Tibial nerve (tissue), 4 donors: ENCODE measurements at regions not wholly inside any gene's neighbourhood (a gene's known extent, or its start where the extent isn't known, plus 50 kb on each side); places are given as distances from the start of the nearest gene placed in this dataset.
"Not testable (repeated sequence)": the region's sequence is repeated elsewhere in the genome, so short reads cannot be mapped to it uniquely, and the experiment has no call there.

Source experiments
- DNase-seq, 2 donors: peaks; one replicate each; pipeline ENCODE4 v3.0.0-alpha.2; 2019; ENCODE audit warnings: low spot score in 2 of 2
- H3K27ac ChIP-seq, 4 donors: fragments of 200-600 bp; sonication (generic) in 3 of 4; one replicate each; pipeline ENCODE4 v1.5.1; 2017 to 2019; ENCODE audit warnings: mild to moderate bottlenecking in 1 of 4
- H3K27me3 ChIP-seq, 2 donors: fragments of 200-600 bp; sonication (generic) in 1 of 2; one replicate each; pipeline versions ENCODE4 v1.5.1 to v1.6.0; 2017 to 2019
- H3K36me3 ChIP-seq, 3 donors: fragments of 200-600 bp; sonication (generic); one replicate each; pipeline ENCODE4 v1.5.1; 2018 to 2019
- H3K4me1 ChIP-seq, 4 donors: fragments of 200-600 bp; sonication (generic) in 3 of 4; one replicate each; pipeline ENCODE4 v1.5.1; 2017 to 2019
- H3K4me3 ChIP-seq, 4 donors: fragments of 200-600 bp; sonication (generic) in 3 of 4; one replicate each; pipeline ENCODE4 v1.5.1; 2017 to 2019; ENCODE audit warnings: mild to moderate bottlenecking in 1 of 4, moderate library complexity in 1 of 4
- H3K9me3 ChIP-seq, 4 donors: fragments of 200-600 bp; sonication (generic) in 3 of 4; one replicate each; pipeline ENCODE4 v1.5.1; 2017 to 2019
- WGBS, 2 donors: methylation state at CpG; one replicate each; pipeline ENCODE4 v1.1.5; 2018; 5-methylcytosine and 5-hydroxymethylcytosine counted together

- 51 to 52% methylated on average over 2 of the region's 2 CpGs for WGBS, 2 donors
- not testable (repeated sequence) for H3K27me3 ChIP-seq, H3K4me3 ChIP-seq, H3K36me3 ChIP-seq, H3K4me1 ChIP-seq, DNase-seq, H3K27ac ChIP-seq
- H3K9me3 ChIP-seq, result peaks cover 0 to 24% (median 0%) of the 10 kb centered on the region in 4 donors
Measured at GRCh38 chr21:9883571-9884282, 637.7 kb upstream of the TPTE start.

DNA sequence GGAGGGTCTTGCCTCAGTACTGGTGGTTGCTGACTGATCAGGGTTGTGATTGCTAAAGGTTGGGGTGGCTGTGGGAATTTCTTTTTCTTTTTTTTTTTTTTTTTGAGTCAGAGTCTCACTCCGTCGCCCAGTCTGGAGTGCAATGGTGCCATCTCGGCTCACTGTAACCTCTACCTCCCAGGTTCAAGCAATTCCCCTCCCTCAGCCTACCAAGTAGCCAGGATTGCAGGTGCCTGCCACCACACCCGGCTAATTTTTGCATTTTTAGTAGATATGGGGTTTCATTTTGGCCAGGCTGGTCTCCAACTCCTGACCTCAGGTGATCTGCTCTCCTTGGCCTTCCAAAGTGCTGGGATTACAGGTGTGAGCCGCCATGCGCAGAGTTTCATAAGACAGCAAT, 632.9 kb upstream of the TPTE start:
- H3K9me3 ChIP-seq, H3K27ac ChIP-seq, H3K4me3 ChIP-seq, DNase-seq, H3K4me1 ChIP-seq, H3K27me3 ChIP-seq, H3K36me3 ChIP-seq: not testable (repeated sequence)
- 57 to 60% methylated on average over 6 of the region's 6 CpGs for WGBS, 2 donors

DNA sequence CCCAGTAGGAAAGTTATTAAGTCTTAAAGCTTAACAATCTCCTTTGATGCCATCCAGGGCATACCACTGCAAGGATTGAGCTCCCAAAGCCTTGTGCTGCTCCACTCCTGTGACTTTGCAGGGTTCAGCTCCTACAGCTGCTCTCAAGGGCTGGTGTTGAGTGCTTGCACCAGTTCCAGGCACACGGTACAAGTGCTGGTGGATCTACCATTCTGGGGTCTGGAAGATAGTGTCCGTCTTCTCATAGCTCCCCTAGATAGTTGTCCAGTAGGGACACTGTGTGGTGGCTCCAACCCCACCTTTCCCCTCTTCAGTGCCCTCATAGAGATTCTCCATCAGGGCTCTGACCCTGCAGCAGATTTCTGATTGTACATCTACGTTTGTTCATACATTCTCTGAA, 617.8 kb upstream of the TPTE start:
- H3K27ac ChIP-seq, H3K4me1 ChIP-seq, H3K4me3 ChIP-seq, DNase-seq, H3K9me3 ChIP-seq, H3K36me3 ChIP-seq, H3K27me3 ChIP-seq: not testable (repeated sequence)
- WGBS, 2 donors, result 58 to 67% methylated on average over 2 to 3 of the region's 3 CpGs

DNA sequence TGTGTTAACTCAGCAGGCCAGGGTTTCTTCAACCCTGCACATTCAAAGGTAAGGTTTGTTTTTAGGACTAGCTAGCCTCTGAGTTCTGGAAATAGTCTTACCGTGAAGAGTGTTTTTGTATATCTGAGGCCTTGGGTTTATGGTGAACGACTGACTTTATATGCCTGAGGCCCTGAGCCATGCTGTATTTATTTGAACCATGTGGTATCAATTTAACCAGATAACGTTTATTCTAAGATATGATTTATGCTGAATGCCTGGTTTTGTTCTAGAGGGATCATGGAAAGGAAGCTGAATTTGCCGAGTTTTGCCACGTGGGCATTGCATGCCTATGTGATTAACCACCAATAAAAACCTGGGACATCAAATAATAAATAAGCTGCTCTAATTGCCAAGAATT, 607.2 kb upstream of the TPTE start:
- not testable (repeated sequence) for H3K36me3 ChIP-seq, H3K27ac ChIP-seq, H3K9me3 ChIP-seq, DNase-seq, H3K4me1 ChIP-seq, H3K4me3 ChIP-seq, H3K27me3 ChIP-seq
- whole genome bisulfite sequencing, 2 donors, result 38 to 43% methylated on average over 5 of the region's 5 CpGs

DNA sequence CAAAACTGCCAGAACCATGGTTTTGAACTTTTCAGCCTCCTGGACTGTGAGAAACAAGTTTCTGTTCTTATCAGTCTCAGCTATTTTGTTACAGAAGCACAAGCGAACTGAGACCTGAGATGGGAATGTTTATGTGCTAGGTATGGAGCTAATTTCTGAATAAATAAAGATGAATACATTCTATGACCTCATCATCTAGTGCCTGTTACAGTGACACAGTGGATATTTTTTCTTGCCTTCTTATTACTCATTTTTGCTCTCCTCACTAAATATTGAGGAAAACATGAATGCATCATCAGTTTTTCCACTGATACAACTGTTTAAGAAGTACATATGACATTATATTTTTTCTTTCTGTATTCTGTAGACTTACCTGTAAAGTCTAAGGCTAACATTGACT, 601.9 kb upstream of the TPTE start:
- not testable (repeated sequence) for DNase-seq, H3K4me1 ChIP-seq, H3K27me3 ChIP-seq, H3K27ac ChIP-seq, H3K36me3 ChIP-seq, H3K4me3 ChIP-seq, H3K9me3 ChIP-seq
- WGBS, 2 donors, result 23 to 44% methylated on average over 1 of the region's 1 CpG

- H3K4me3 ChIP-seq, H3K4me1 ChIP-seq, H3K27ac ChIP-seq, DNase-seq, H3K36me3 ChIP-seq, H3K27me3 ChIP-seq: not testable (repeated sequence)
- H3K9me3 ChIP-seq, result peaks cover 0 to 53% (median 5%) of the 10 kb centered on the region in 4 donors
- WGBS, 2 donors, result 64 to 73% methylated on average over 7 of the region's 7 CpGs
Measured at GRCh38 chr21:9943639-9944038, 577.7 kb upstream of the TPTE start.

DNA sequence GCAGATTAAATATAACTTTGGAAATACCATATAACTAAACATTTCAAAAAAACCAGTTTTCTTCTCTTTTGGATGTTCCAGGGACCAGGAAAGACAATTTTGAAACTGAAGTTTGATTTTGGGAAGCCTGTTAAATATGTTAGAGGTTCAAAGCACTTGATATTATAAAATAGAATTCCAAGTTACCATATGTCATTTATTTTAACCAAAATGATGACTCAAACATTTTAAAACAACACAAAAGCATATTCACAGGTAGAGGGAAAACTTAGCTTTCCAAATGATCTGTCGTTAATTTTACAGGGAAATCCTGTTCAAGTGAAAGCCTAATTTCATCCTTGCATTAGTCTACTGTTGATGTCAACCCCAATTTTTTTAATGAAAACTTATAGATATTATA, 575.3 kb upstream of the TPTE start:
- H3K27me3 ChIP-seq, H3K4me1 ChIP-seq, H3K36me3 ChIP-seq, H3K4me3 ChIP-seq, H3K27ac ChIP-seq, DNase-seq: not testable (repeated sequence)
- peaks cover 0 to 63% (median 5%) of the 10 kb centered on the region in 4 donors for H3K9me3 ChIP-seq
- 15 to 24% methylated on average over 1 of the region's 1 CpG for WGBS, 2 donors

DNA sequence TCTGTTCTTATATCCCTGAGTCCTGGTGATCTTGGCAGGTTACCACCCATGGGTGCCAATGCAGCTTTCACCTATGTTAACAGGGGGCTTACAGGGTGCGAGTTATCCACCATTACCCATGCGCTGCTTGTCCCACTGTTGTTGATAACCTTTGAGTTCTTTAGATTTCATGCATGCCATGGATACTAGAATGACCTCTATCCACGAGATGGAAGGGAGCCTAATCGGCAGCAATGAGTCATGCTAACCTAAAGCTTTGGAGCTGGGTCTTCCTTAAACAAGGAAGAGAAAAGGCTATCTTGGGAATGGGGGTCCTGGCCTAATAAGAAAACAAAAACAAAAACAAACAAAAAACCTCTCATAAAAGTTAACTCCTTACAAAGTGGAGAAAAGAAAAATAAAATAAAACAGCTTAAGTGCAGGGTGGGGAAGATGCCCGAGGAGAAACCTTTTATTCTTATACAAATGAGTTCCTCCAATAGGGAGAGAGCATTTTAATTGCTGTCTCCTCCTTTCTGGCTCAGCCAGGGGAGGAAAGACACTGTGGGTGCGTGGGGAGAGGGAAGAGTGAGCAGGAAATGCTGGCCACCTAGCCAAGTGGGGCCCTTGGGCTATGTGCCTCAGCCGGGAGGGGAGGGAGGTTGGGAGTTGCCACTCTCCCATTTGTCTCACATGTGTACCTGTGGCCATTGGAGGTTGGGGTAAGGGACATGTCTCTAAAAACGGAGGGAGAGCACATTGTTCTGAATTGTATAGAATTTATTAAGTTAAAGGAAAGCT, 571.7 kb upstream of the TPTE start:
- 54% methylated on average over 8 of the region's 8 CpGs for WGBS, 2 donors
- H3K36me3 ChIP-seq, H3K4me3 ChIP-seq, DNase-seq, H3K27ac ChIP-seq, H3K4me1 ChIP-seq, H3K27me3 ChIP-seq: not testable (repeated sequence)
- H3K9me3 ChIP-seq, result peaks cover 0 to 43% (median 5%) of the 10 kb centered on the region in 4 donors

GRCh38 chr21:9950363-9950762, 571.0 kb upstream of the TPTE start:
- H3K27ac ChIP-seq, H3K27me3 ChIP-seq, H3K4me1 ChIP-seq, H3K36me3 ChIP-seq, DNase-seq, H3K4me3 ChIP-seq: not testable (repeated sequence)
- WGBS, 2 donors, result 30 to 32% methylated on average over 2 of the region's 2 CpGs
- peaks cover 0 to 36% (median 2%) of the 10 kb centered on the region in 4 donors for H3K9me3 ChIP-seq

DNA sequence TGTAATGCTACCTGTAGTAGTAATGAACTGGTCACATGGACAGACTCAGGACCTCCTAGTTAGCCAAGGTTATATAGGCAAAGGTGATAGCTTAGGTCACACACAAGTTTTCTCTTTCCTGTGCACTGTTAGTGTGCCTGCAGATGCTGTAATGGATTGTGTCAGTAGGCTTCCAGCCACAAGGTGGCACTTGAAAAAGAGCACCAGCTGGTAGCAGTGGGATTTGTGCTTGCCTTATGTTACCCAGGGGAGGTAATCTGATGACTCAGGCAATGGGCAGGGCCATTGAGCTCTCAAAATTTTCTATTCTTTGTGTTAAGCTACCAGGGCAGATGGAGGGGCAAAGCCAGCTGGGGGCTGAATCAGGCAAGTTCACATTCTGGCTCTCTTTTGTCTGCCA, 562.6 kb upstream of the TPTE start:
- H3K4me3 ChIP-seq, DNase-seq, H3K4me1 ChIP-seq: not testable (repeated sequence)

DNA sequence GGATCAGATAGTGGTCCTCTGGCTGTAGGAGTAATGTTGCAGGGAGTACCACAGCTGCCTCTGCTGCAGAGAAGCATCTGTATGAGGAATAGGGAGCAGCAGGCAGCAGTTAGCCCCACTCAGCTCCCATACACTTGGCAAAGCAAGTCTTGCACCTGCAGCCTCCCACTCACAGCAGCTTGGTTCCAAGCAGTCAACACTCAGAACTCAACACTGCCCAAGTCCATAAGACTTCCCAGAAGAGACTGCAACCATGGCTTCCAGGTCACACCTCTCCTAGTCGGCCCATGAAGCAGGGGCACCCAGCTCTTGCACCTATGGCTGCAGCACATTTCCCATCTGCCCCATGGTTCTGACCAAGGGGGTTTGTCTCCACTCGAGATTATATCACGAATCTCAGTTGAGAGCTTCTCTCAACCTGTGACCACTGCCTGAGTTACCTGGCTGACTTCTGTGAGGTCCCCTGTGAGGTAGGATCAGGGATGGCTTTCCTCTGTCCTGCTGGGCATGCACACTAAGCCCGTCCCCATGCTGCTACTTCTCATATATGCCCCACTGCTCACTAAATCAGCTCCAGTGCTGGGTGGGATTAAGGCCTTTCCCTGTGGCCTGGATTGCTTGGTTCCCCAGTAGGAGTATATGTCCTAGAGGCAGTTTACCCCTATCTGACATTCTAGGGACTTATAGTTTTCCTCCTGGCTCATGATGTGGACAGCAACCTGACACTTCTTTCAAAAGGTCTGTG, 562.0 kb upstream of the TPTE start:
- not testable (repeated sequence) for H3K36me3 ChIP-seq, H3K27ac ChIP-seq, H3K4me3 ChIP-seq, H3K27me3 ChIP-seq, DNase-seq, H3K4me1 ChIP-seq
- WGBS, 2 donors, result 48 to 52% methylated on average over 4 of the region's 4 CpGs
- H3K9me3 ChIP-seq, result peaks cover 0 to 15% (median 2%) of the 10 kb centered on the region in 4 donors

More for the DNA sequence above, 562.6 kb upstream of the TPTE start:
- not testable (repeated sequence) for H3K36me3 ChIP-seq, H3K27me3 ChIP-seq, H3K27ac ChIP-seq
- H3K9me3 ChIP-seq, result peaks cover 0 to 15% (median 0%) of the 10 kb centered on the region in 4 donors

DNA sequence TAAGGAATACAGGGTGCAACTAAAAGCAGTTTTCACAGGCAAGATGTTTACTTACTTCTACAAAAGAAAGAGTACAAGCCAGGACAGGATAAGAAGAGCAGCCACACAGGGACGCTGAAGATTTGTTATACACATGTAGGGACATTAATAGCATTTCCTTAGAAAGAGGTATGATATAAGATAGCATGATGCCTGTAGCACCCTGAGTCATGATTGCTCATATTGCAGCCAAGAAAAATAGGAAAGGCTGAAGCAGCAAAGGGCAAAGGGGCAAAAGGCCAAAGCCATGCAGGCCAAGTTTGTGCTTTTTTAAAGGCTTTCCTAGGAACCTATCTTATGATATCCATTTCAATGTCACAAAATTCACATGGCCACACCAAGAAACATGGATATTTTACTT, 552.0 kb upstream of the TPTE start:
- H3K27ac ChIP-seq, H3K36me3 ChIP-seq, H3K4me3 ChIP-seq, DNase-seq, H3K4me1 ChIP-seq, H3K9me3 ChIP-seq, H3K27me3 ChIP-seq: not testable (repeated sequence)
- WGBS, 2 donors, result 19 to 20% methylated on average over 1 of the region's 1 CpG

DNA sequence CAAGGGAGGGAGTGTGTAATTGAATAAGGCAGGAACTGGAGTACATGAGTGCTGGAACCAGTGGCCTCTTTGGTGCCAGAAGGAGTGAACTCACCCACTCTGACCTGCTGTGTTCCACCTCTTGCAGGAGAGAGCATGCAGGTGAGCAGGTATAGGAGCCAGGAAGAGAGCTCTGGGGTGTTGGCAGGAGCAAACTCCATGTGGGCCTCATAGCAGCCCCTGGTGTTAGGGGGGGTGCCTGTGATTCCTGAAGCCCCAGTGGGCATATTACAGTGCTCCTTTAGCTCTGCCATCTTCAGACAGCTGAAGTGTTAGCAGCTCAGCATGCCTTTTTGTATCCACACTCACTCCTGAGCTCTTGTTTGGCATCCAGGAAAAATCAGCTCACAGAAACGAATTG, 549.4 kb upstream of the TPTE start:
- H3K36me3 ChIP-seq, H3K27ac ChIP-seq, H3K27me3 ChIP-seq, H3K9me3 ChIP-seq, H3K4me3 ChIP-seq, H3K4me1 ChIP-seq, DNase-seq: not testable (repeated sequence)
- 21 to 24% methylated on average over 1 of the region's 1 CpG for WGBS, 2 donors
